ENCODE measurements at regions not wholly inside any gene's neighbourhood (a gene's known extent, or its start where the extent isn't known, plus 50 kb on each side); places are given as distances from the start of the nearest gene placed in this dataset.

GRCh38 chr13:26964278-26965250 is 204.0 kb upstream of the GPR12 start:
- Histone ChIP-seq H3K9me3 (ENCODE audit: control insufficient read depth, low read depth, low read length) (no peaks in the 10 kb centered on the region), H3K36me3 (ENCODE audit: control insufficient read depth, insufficient read depth, low read length) (no peaks in the 10 kb centered on the region), H3K27me3 (ENCODE audit: control insufficient read depth, insufficient read depth, low read length) (no peaks in the 10 kb centered on the region), H3K4me3 (ENCODE audit: low read length) (no peak overlapping the region), H3K27ac (ENCODE audit: low read length) (peak overlapping the region; percentile 52), H3K4me1 (ENCODE audit: control insufficient read depth, insufficient read depth, low read length) (peaks cover 98% of the 10 kb centered on the region)
- WGBS (ENCODE audit: insufficient coverage, low lambda C conversion rate), result no CpG with 5 or more reads among the region's 16 CpGs
- peak; percentile 58 to 82 for DNase-seq

- no peaks in the 10 kb centered on the region for H3K9me3 ChIP-seq (ENCODE audit: control insufficient read depth, low read depth, low read length)
- no peaks in the 10 kb centered on the region for H3K27me3 ChIP-seq (ENCODE audit: control insufficient read depth, insufficient read depth, low read length)
- peaks cover 95% of the 10 kb centered on the region for H3K4me1 ChIP-seq (ENCODE audit: control insufficient read depth, insufficient read depth, low read length)
- no peak for DNase-seq
- no CpG with 5 or more reads among the region's 2 CpGs for WGBS (ENCODE audit: insufficient coverage, low lambda C conversion rate)
- no peak overlapping the region for H3K4me3 ChIP-seq (ENCODE audit: low read length)
- no peaks in the 10 kb centered on the region for H3K36me3 ChIP-seq (ENCODE audit: control insufficient read depth, insufficient read depth, low read length)
- peak overlapping the region; percentile 94 for H3K27ac ChIP-seq (ENCODE audit: low read length)
Observed at GRCh38 chr13:26962671-26963070, 202.1 kb upstream of the GPR12 start.

DNA sequence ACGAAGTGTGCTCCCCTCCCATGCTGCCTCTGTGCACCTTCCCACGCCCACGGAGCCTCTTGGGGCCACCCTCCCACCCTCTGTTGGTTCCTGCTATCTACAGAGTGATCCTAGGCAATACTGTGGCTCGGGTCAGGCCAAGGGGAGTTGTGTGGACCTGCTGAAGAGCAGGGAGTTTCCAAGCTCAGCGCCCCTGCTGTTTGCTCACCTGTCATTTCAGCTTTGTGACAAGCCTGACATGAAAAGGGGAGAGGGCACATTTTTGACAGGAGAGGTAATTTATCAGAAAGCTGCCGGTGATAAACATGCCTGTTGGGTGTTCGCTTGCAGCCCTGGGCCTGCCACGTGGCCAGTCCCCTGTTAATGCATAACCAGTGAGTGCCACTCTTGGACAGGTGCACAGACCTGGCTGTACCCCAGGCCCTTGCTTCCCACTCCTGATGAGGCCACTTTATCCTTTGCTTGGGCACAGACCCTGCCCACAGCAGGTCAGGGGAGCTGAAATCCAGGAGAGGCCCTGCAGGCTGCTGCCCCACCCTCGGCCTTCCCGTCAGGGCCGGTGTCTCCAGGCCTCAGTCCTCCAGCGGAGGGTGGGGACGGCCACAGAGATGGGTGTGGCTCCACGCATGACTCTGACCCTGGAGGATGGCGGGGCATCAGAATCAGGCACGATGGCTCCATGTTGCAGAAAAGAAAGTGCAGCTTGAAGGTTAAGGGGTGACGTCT is 201.5 kb upstream of the GPR12 start:
- peaks cover 95% of the 10 kb centered on the region for H3K4me1 ChIP-seq (ENCODE audit: control insufficient read depth, insufficient read depth, low read length)
- peak overlapping the region; percentile 94 for H3K27ac ChIP-seq (ENCODE audit: low read length)
- no peaks in the 10 kb centered on the region for H3K9me3 ChIP-seq (ENCODE audit: control insufficient read depth, low read depth, low read length)
- no peaks in the 10 kb centered on the region for H3K27me3 ChIP-seq (ENCODE audit: control insufficient read depth, insufficient read depth, low read length)
- no peaks in the 10 kb centered on the region for H3K36me3 ChIP-seq (ENCODE audit: control insufficient read depth, insufficient read depth, low read length)
- WGBS (ENCODE audit: insufficient coverage, low lambda C conversion rate), result 20% methylated on average over 2 of the region's 17 CpGs
- peak; percentile 88 to 96 for DNase-seq
- H3K4me3 ChIP-seq (ENCODE audit: low read length), result no peak overlapping the region

GRCh38 chr13:26957182-26957581 is 196.6 kb upstream of the GPR12 start:
- DNase-seq, result peak in 1 of 2 donors; percentile 55
- Histone ChIP-seq H3K36me3 (ENCODE audit: control insufficient read depth, insufficient read depth, low read length) (no peaks in the 10 kb centered on the region), H3K27ac (ENCODE audit: low read length) (peak overlapping the region; percentile 83), H3K9me3 (ENCODE audit: control insufficient read depth, low read depth, low read length) (no peaks in the 10 kb centered on the region), H3K4me1 (ENCODE audit: control insufficient read depth, insufficient read depth, low read length) (peaks cover 91% of the 10 kb centered on the region), H3K27me3 (ENCODE audit: control insufficient read depth, insufficient read depth, low read length) (no peaks in the 10 kb centered on the region), H3K4me3 (ENCODE audit: low read length) (no peak overlapping the region)
- WGBS (ENCODE audit: insufficient coverage, low lambda C conversion rate), result no CpG with 5 or more reads among the region's 1 CpG

DNA sequence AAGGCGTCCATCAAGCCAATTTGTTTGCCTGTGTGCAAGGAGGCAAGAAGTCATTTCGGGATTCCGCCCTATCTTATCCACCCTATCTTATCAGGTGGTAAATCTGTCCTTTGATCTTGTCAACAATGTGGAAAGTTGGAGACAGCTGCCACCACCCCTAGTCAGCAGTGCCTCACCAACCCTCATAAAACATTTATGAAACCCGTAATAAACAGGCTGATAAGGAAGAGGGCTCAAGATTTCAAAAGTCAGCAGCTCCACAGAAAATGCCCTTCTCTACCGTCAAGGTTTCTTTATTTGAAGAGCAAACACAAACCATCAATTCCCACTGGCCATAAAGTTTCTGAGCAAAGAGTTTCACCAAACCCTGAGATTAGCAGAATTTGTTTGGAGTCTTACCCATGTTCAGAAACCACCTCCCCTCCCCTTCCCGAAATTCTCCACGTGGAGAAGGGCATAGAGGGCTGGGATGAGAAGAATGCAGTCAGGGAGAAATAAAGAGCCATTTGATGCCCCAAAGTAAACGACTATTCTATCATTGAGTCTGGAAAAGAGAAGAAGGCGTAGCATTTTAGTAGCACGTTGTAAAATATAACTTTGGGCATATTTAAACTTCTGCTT is 196.0 kb upstream of the GPR12 start:
- H3K36me3 ChIP-seq (ENCODE audit: control insufficient read depth, insufficient read depth, low read length), result no peaks in the 10 kb centered on the region
- H3K4me1 ChIP-seq (ENCODE audit: control insufficient read depth, insufficient read depth, low read length), result peaks cover 90% of the 10 kb centered on the region
- peak; percentile 78 to 89 for DNase-seq
- no peaks in the 10 kb centered on the region for H3K27me3 ChIP-seq (ENCODE audit: control insufficient read depth, insufficient read depth, low read length)
- no peaks in the 10 kb centered on the region for H3K9me3 ChIP-seq (ENCODE audit: control insufficient read depth, low read depth, low read length)
- no CpG with 5 or more reads among the region's 10 CpGs for WGBS (ENCODE audit: insufficient coverage, low lambda C conversion rate)
- no peak overlapping the region for H3K4me3 ChIP-seq (ENCODE audit: low read length)
- peak overlapping the region; percentile 83 for H3K27ac ChIP-seq (ENCODE audit: low read length)

GRCh38 chr13:26954976-26955375 is 194.4 kb upstream of the GPR12 start:
- H3K4me1 ChIP-seq (ENCODE audit: control insufficient read depth, insufficient read depth, low read length), result peaks cover 91% of the 10 kb centered on the region
- WGBS (ENCODE audit: insufficient coverage, low lambda C conversion rate), result no CpG with 5 or more reads among the region's 4 CpGs
- no peaks in the 10 kb centered on the region for H3K27me3 ChIP-seq (ENCODE audit: control insufficient read depth, insufficient read depth, low read length)
- H3K4me3 ChIP-seq (ENCODE audit: low read length), result no peak overlapping the region
- peak in 1 of 2 donors; percentile 51 for DNase-seq
- H3K9me3 ChIP-seq (ENCODE audit: control insufficient read depth, low read depth, low read length), result no peaks in the 10 kb centered on the region
- no peaks in the 10 kb centered on the region for H3K36me3 ChIP-seq (ENCODE audit: control insufficient read depth, insufficient read depth, low read length)
- H3K27ac ChIP-seq (ENCODE audit: low read length), result peak overlapping the region; percentile 83

DNA sequence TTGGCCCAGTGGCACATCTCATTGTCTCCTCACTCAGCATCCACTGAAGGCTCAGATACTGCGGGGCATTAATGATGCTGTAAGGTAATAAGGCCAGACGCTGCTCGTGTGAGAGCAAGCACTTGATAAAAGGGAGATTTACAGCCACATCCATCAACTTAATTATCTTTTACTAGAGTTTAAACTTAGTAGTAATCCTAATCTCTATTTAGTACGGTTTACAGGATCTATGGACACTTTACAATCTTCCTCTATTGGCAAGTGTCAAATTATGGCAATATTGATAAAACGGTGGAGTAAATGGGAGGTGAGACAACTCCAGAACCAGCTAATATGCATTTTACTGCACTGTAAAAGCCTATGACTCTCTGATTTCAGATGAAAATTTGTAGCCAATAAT is 192.7 kb upstream of the GPR12 start:
- Histone ChIP-seq H3K27me3 (ENCODE audit: control insufficient read depth, insufficient read depth, low read length) (no peaks in the 10 kb centered on the region), H3K4me3 (ENCODE audit: low read length) (no peak overlapping the region), H3K36me3 (ENCODE audit: control insufficient read depth, insufficient read depth, low read length) (no peaks in the 10 kb centered on the region), H3K27ac (ENCODE audit: low read length) (peak overlapping the region; percentile 99), H3K9me3 (ENCODE audit: control insufficient read depth, low read depth, low read length) (no peaks in the 10 kb centered on the region), H3K4me1 (ENCODE audit: control insufficient read depth, insufficient read depth, low read length) (peaks cover 89% of the 10 kb centered on the region)
- DNase-seq, result peak in 1 of 2 donors; percentile 73
- WGBS (ENCODE audit: insufficient coverage, low lambda C conversion rate), result 17% methylated on average over 1 of the region's 5 CpGs

DNA sequence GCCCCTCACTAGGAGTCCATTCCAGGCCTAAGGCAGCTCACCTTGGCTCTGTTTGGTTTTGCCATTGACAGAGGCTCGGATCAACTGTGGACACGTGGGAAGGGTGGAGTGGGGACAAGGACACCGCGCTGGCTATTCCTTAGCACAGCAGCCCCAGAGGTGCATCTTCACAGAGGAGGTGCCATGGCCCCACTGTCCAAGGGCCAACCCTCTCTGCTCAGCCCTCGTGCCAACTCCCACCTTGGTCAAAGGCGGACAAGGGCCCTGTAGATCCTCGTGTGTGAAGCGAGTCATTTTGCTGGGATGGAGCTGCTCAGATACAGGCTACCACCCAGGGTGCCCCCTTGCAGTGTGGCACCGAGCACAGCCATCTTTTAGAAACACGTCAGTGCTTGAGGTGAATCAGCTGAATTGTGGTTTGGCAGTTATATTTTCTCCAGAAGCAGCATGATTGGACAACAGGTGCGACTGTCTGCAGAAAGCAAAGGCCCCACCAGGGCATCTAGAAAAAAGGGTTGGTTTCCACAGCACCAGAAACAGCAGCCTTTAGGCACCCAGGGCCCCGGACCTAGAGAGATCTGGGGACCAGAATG is 192.1 kb upstream of the GPR12 start:
- Histone ChIP-seq H3K9me3 (ENCODE audit: control insufficient read depth, low read depth, low read length) (no peaks in the 10 kb centered on the region), H3K4me1 (ENCODE audit: control insufficient read depth, insufficient read depth, low read length) (peaks cover 85% of the 10 kb centered on the region), H3K27me3 (ENCODE audit: control insufficient read depth, insufficient read depth, low read length) (no peaks in the 10 kb centered on the region), H3K27ac (ENCODE audit: low read length) (peak overlapping the region; percentile 99), H3K36me3 (ENCODE audit: control insufficient read depth, insufficient read depth, low read length) (no peaks in the 10 kb centered on the region), H3K4me3 (ENCODE audit: low read length) (no peak overlapping the region)
- WGBS (ENCODE audit: insufficient coverage, low lambda C conversion rate), result no CpG with 5 or more reads among the region's 12 CpGs
- DNase-seq, result no peak

DNA sequence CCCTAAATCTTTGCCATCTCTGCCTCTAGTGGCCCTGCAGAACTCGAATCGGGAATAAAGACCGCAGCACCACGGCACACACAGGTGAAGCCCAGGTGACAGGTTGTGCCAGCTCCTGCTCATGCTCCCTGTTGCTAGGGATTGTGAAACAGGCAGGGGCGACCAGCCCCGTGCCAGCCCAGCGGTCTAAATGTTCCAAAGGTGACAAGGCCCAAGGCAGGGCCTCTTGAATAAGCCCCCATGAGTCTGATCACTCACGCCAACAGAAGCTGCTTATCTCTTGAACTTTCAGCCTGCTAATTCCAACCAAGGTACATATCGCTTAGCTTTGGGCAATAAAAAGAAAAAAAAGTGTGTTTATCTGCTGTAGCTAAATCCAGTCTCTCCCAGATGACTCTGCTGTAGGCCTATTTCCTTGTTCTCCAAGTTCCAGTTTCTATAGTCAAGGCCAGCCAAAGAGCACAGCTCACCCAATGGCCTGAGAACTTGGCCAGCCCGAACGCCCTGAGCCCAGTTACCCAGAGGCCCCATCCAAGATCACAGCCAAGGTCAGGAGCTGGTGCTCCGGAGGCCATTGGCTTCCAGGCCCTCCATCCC is 191.1 kb upstream of the GPR12 start:
- DNase-seq, result peak; percentile 96 to 98

More for the DNA sequence above, 191.1 kb upstream of the GPR12 start:
- no peak overlapping the region for H3K4me3 ChIP-seq (ENCODE audit: low read length)
- peak overlapping the region; percentile 99 for H3K27ac ChIP-seq (ENCODE audit: low read length)
- H3K9me3 ChIP-seq (ENCODE audit: control insufficient read depth, low read depth, low read length), result no peaks in the 10 kb centered on the region
- no peaks in the 10 kb centered on the region for H3K36me3 ChIP-seq (ENCODE audit: control insufficient read depth, insufficient read depth, low read length)
- H3K27me3 ChIP-seq (ENCODE audit: control insufficient read depth, insufficient read depth, low read length), result no peaks in the 10 kb centered on the region
- no CpG with 5 or more reads among the region's 12 CpGs for WGBS (ENCODE audit: insufficient coverage, low lambda C conversion rate)
- peaks cover 75% of the 10 kb centered on the region for H3K4me1 ChIP-seq (ENCODE audit: control insufficient read depth, insufficient read depth, low read length)

Data from large intestine (tissue), 3 donors.